GM12878 (cell line): ENCODE measurements at regions not wholly inside any gene's neighbourhood (a gene's known extent, or its start where the extent isn't known, plus 50 kb on each side); places are given as distances from the start of the nearest gene placed in this dataset.
"Not testable (repeated sequence)": the region's sequence is repeated elsewhere in the genome, so short reads cannot be mapped to it uniquely, and the experiment has no call there.

Experiments used
- ATAC-seq: fragments of 200-7000 bp; cut with Tn5 transposase; 3 replicates; pipeline ENCODE4 v1.9.1; 2020; ENCODE audit warnings: mild to moderate bottlenecking, moderate library complexity
- BruUV-seq: library from RNA; stranded (reverse); fragments of 400-500 nt; replicated peaks from 2 replicates; lab custom pipeline; 2021; lab: Mats Ljungman, UMichigan
- CTCF ChIA-PET: fragments of 300-600 bp; sonication (Branson Sonifier 250); formaldehyde crosslinking; extraction: SDS; loops from one replicate; lab custom pipeline; 2021; ENCODE audit warnings: inconsistent platforms; lab: Yijun Ruan, JAX
- POLR2A ChIA-PET: fragments of 350-600 bp; formaldehyde crosslinking; extraction: SDS; loops from one replicate; lab custom pipeline; 2021; ENCODE audit warnings: inconsistent platforms; lab: Charles Lee
- RAD21 ChIA-PET: fragments of 300-600 bp; sonication (Branson Sonifier 250); formaldehyde crosslinking; loops from one replicate; lab custom pipeline; 2023; ENCODE audit warnings: antibody characterized with exemption; ENCODE audit not compliant: unreplicated experiment; lab: Charles Lee
- SMC1A ChIA-PET: fragments of 300-600 bp; sonication (Branson Sonifier 250); formaldehyde crosslinking; loops from one replicate; lab custom pipeline; 2023; ENCODE audit not compliant: unreplicated experiment, uncharacterized antibody; lab: Charles Lee
- DNase-seq: peaks from one replicate; pipeline ENCODE4 v3.0.0-alpha.2; 2011; ENCODE audit warnings: low read depth, low spot score
- FAIRE-seq: peaks from 3 replicates; lab custom pipeline; 2011; peaks lifted over from hg19 to GRCh38; lab: Jason Lieb, UNC
- H2AFZ ChIP-seq: 2 replicates; pipeline ENCODE4 v1.6.0; 2011; ENCODE audit warnings: low read depth, low read length, control low read depth; ENCODE audit not compliant: control insufficient read depth
- H3K27ac ChIP-seq: 2 replicates; pipeline ENCODE4 v1.5.1; 2011; ENCODE audit warnings: control low read depth; ENCODE audit not compliant: control insufficient read depth, insufficient read depth
- H3K27me3 ChIP-seq, 2 experiments: replicated peaks in 1 of 2; 2 replicates each; pipeline versions ENCODE4 v1.6.0 to v1.6.1; 2011; ENCODE audit warnings: low read length in 1 of 2; ENCODE audit not compliant: control insufficient read depth in 2 of 2, insufficient read depth in 2 of 2
- H3K36me3 ChIP-seq, 2 experiments: 2 replicates each; pipeline ENCODE4 v1.5.1; 2011; ENCODE audit warnings: low read length in 1 of 2; ENCODE audit not compliant: control insufficient read depth in 2 of 2, insufficient read depth in 2 of 2
- H3K4me1 ChIP-seq: 2 replicates; pipeline ENCODE4 v1.6.1; 2011; ENCODE audit warnings: mild to moderate bottlenecking, low read length, moderate library complexity, mixed read lengths; ENCODE audit not compliant: control insufficient read depth, insufficient read depth
- H3K4me2 ChIP-seq: 2 replicates; pipeline ENCODE4 v1.6.0; 2011; ENCODE audit warnings: control low read depth; ENCODE audit not compliant: control insufficient read depth, insufficient read depth
- H3K4me3 ChIP-seq: fragments of 200-600 bp; sonication (generic); 2 replicates; pipeline ENCODE4 v1.5.1; 2016
- H3K79me2 ChIP-seq: 2 replicates; pipeline ENCODE4 v1.6.0; 2011; ENCODE audit warnings: low read length; ENCODE audit not compliant: control insufficient read depth, insufficient read depth
- H3K9ac ChIP-seq: 2 replicates; pipeline ENCODE4 v1.8.0; 2011; ENCODE audit warnings: low read length, control low read depth, mixed read lengths; ENCODE audit not compliant: control insufficient read depth, insufficient read depth
- H3K9me3 ChIP-seq: replicated peaks from 3 replicates; pipeline ENCODE4 v1.5.1; 2011; ENCODE audit warnings: mild to moderate bottlenecking, low read length; ENCODE audit not compliant: control insufficient read depth, insufficient read depth
- H4K20me1 ChIP-seq: 2 replicates; pipeline ENCODE4 v1.6.0; 2011; ENCODE audit not compliant: control insufficient read depth, insufficient read depth
- CTCF ChIP-seq, 3 experiments: IDR thresholded peaks in 2 of 3; conservative IDR thresholded peaks in 1 of 3; 2 replicates each; pipeline ENCODE4 v1.5.1; 2011; ENCODE audit warnings: low read depth in 3 of 3, low read length in 3 of 3, mild to moderate bottlenecking in 3 of 3, control low read depth in 2 of 3, moderate library complexity in 2 of 3, inconsistent platforms in 1 of 3, mixed read lengths in 1 of 3; ENCODE audit not compliant: control insufficient read depth in 2 of 3, insufficient read depth in 1 of 3; ENCODE audit errors: extremely low read depth in 1 of 3
- WGBS: methylation state at CpG from one replicate; pipeline ENCODE4 v1.1.6; 2016; ENCODE audit warnings: low lambda C conversion rate; ENCODE audit not compliant: insufficient replicate concordance, insufficient coverage; ENCODE audit errors: missing lambda C conversion rate; 5-methylcytosine and 5-hydroxymethylcytosine counted together
- in situ Hi-C: fragments of 300-500 bp; cut with MboI; formaldehyde crosslinking; loops from 9 replicates; pipeline ENCODE4 v1.14.3; 2018; ENCODE audit warnings: mixed read lengths
- intact Hi-C: fragments of 100-400 bp; cut with micrococcal nuclease; formaldehyde crosslinking; loops from one replicate; pipeline ENCODE4 v1.14.2; 2022; ENCODE audit not compliant: unreplicated experiment

GRCh38 chr5:177891547-177892356 lies 104.3 kb downstream of the PROP1 start:
- CTCF ChIA-PET: interaction anchor here (0.7 kb wide), 1 partner anchor 170 kb away, joined by 4 read pairs; no protein-coding TSS in a partner anchor
- RAD21 ChIA-PET, H3K9ac ChIP-seq, H2AFZ ChIP-seq, H3K27me3 ChIP-seq, H3K36me3 ChIP-seq, intact Hi-C loops, H3K27ac ChIP-seq, H3K4me3 ChIP-seq, BruUV-seq, H3K4me2 ChIP-seq, DNase-seq, H3K79me2 ChIP-seq, H3K9me3 ChIP-seq, POLR2A ChIA-PET, SMC1A ChIA-PET, H3K4me1 ChIP-seq, H4K20me1 ChIP-seq: not testable (repeated sequence)
- WGBS: 26% methylated on average over 3 of the region's 11 CpGs
- TF ChIP-seq CTCF (IDR thresholded peaks at IDR 0.05 in 2 of 3, conservative IDR thresholded peaks at IDR 0.05 in 1 of 3; ENCODE audit: control insufficient read depth in 2 of 3, extremely low read depth in 1 of 3, insufficient read depth in 1 of 3, low read depth in 3 of 3, low read length in 3 of 3): 0 out of 6 replicates have a peak, but pooled peaks of 1 of the 3 experiments have one; percentile 6
- in situ Hi-C loops: loop anchor here (10.0 kb wide), 1 partner anchor 173 kb away; no protein-coding TSS in a partner anchor
- peak; percentile 100 for FAIRE-seq
- ATAC-seq: peak; percentile 100

GRCh38 chr5:177883295-177883694 lies 100.6 kb upstream of the FAM153A start:
- in situ Hi-C loops, FAIRE-seq, H3K4me3 ChIP-seq, CTCF ChIA-PET, BruUV-seq, H3K27me3 ChIP-seq, H3K36me3 ChIP-seq, H3K9ac ChIP-seq, SMC1A ChIA-PET, H3K79me2 ChIP-seq, ATAC-seq, DNase-seq, H3K4me1 ChIP-seq, RAD21 ChIA-PET, H2AFZ ChIP-seq, H4K20me1 ChIP-seq, H3K4me2 ChIP-seq, intact Hi-C loops, POLR2A ChIA-PET, H3K27ac ChIP-seq, H3K9me3 ChIP-seq: not testable (repeated sequence)
- WGBS: 96% methylated on average over 8 of the region's 8 CpGs

GRCh38 chr5:177875900-177876238 lies 93.2 kb upstream of the FAM153A start:
- H2AFZ ChIP-seq, RAD21 ChIA-PET, H3K9me3 ChIP-seq, BruUV-seq, CTCF ChIA-PET, FAIRE-seq, H3K4me3 ChIP-seq, H3K27me3 ChIP-seq, intact Hi-C loops, H3K79me2 ChIP-seq, H3K27ac ChIP-seq, H3K9ac ChIP-seq, in situ Hi-C loops, DNase-seq, H4K20me1 ChIP-seq, SMC1A ChIA-PET, POLR2A ChIA-PET, H3K36me3 ChIP-seq, H3K4me2 ChIP-seq, H3K4me1 ChIP-seq: not testable (repeated sequence)
- ATAC-seq: peak; percentile 59
- 0% methylated on average over 5 of the region's 15 CpGs for WGBS
